ENCODE measurements at regions not wholly inside any gene's neighbourhood (a gene's known extent, or its start where the extent isn't known, plus 50 kb on each side); places are given as distances from the start of the nearest gene placed in this dataset.

- TF ChIP-seq, protein P1, sequence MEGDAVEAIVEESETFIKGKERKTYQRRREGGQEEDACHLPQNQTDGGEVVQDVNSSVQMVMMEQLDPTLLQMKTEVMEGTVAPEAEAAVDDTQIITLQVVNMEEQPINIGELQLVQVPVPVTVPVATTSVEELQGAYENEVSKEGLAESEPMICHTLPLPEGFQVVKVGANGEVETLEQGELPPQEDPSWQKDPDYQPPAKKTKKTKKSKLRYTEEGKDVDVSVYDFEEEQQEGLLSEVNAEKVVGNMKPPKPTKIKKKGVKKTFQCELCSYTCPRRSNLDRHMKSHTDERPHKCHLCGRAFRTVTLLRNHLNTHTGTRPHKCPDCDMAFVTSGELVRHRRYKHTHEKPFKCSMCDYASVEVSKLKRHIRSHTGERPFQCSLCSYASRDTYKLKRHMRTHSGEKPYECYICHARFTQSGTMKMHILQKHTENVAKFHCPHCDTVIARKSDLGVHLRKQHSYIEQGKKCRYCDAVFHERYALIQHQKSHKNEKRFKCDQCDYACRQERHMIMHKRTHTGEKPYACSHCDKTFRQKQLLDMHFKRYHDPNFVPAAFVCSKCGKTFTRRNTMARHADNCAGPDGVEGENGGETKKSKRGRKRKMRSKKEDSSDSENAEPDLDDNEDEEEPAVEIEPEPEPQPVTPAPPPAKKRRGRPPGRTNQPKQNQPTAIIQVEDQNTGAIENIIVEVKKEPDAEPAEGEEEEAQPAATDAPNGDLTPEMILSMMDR (tag by site-specific recombination; IDR thresholded peaks at IDR 0.05), result no peak
- TF ChIP-seq ZBTB8A (tag by site-specific recombination; IDR thresholded peaks at IDR 0.05) (no peak), ZNF501 (tag by site-specific recombination; IDR thresholded peaks at IDR 0.05) (no peak), ZNF639 (tag by site-specific recombination; IDR thresholded peaks at IDR 0.05) (no peak), ZNF677 (tag by site-specific recombination; IDR thresholded peaks at IDR 0.05) (no peak), ZNF138 (tag by site-specific recombination; IDR thresholded peaks at IDR 0.05; ENCODE audit: borderline replicate concordance) (no peak), ZNF121 (tag by site-specific recombination; IDR thresholded peaks at IDR 0.05) (no peak)
- TF ChIP-seq, protein P2, sequence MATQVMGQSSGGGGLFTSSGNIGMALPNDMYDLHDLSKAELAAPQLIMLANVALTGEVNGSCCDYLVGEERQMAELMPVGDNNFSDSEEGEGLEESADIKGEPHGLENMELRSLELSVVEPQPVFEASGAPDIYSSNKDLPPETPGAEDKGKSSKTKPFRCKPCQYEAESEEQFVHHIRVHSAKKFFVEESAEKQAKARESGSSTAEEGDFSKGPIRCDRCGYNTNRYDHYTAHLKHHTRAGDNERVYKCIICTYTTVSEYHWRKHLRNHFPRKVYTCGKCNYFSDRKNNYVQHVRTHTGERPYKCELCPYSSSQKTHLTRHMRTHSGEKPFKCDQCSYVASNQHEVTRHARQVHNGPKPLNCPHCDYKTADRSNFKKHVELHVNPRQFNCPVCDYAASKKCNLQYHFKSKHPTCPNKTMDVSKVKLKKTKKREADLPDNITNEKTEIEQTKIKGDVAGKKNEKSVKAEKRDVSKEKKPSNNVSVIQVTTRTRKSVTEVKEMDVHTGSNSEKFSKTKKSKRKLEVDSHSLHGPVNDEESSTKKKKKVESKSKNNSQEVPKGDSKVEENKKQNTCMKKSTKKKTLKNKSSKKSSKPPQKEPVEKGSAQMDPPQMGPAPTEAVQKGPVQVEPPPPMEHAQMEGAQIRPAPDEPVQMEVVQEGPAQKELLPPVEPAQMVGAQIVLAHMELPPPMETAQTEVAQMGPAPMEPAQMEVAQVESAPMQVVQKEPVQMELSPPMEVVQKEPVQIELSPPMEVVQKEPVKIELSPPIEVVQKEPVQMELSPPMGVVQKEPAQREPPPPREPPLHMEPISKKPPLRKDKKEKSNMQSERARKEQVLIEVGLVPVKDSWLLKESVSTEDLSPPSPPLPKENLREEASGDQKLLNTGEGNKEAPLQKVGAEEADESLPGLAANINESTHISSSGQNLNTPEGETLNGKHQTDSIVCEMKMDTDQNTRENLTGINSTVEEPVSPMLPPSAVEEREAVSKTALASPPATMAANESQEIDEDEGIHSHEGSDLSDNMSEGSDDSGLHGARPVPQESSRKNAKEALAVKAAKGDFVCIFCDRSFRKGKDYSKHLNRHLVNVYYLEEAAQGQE (tag by site-specific recombination; IDR thresholded peaks at IDR 0.05), result no peak
Measured at GRCh38 chr13:81017513-81018152, 676.7 kb upstream of the SPRY2 start.
